T-helper 1 cell (primary cell): ENCODE measurements at regions not wholly inside any gene's neighbourhood (a gene's known extent, or its start where the extent isn't known, plus 50 kb on each side); places are given as distances from the start of the nearest gene placed in this dataset.

Experiments
- DNase-seq, 5 donors: peaks; one replicate each; pipeline ENCODE4 v3.0.0-alpha.2; 2012 to 2020

DNA sequence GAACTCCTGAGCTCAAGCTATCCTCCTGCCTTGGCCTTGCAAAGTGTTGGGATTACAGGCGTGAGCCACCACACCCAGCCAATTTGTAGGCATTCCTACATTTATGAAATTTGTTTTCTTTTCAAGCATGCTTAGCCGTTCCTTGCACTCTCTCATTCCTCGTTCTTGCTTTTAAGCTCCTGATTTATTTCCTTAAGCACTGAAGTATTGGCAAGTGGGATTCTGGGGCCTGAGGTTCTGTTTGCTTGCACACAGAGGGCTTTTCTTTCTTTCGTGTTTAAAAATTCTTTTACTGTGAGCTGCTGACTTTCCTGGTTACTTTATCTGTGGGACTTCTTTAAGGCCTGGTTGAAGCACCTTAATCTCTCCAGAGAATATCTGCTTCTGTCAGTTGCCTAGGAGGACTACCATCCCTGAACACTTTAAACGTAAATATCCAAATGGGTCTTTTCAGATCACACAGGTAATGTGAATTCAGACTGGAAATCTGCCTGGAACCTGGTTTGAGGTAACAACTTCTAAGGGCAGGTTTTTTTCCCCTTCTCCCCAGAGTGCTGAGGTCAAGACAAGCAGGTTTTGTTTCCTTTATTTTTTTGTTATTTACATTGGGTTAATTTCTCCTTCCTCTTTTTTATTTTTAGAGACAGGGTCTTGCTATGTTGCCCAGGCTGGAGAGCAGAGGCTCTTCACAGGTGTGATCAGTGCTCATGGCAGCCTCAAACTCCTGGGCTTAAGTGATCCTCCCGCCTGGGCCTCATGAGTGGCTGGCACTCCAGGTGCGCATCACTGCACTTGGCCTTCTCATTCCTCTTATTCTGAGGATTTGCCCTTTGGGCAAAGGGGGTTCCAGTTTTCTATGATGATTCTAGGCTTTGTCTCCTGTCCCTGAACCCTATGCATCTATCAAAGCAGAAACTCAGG, 102.9 kb downstream of the PFKFB3 start:
- no peak for DNase-seq

DNA sequence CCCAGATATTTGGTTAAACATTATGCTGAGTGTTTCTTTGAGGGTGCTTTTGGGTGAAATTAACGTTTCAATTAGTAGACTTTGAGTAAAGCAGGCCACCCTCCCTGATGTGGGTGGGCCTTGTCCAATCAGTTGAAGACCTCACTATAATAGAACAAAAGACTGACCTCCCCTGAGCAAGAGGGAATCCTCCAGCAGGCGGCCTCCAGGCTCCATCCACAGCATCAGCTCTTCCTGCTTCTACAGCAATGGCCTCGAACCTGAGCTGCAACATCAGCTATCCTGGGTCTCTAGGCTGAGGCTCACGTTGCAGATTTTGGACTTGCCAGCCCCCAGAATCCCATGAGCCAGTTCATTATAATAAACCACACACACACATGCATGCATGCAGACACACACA, 104.2 kb downstream of the PFKFB3 start:
- no peak for DNase-seq

DNA sequence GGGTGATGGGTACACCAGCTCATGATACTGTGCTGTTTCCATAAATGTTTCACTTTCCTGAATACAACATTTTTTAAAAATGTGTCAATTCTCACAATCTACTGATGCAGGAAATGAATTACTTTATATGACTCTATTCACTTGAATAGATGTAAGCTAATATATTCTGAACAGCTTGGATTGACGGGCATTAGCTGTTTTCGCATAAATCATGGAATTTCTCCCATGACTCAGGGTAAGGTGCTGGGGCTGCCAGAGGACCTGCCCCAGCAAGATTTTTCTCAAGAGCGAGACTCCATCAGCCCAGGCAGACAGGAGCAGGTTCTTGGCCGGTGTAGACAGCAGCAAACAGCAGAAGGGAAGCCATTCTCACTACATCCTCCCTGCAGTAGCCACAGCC, 107.1 kb downstream of the PFKFB3 start:
- DNase-seq: no peak

DNA sequence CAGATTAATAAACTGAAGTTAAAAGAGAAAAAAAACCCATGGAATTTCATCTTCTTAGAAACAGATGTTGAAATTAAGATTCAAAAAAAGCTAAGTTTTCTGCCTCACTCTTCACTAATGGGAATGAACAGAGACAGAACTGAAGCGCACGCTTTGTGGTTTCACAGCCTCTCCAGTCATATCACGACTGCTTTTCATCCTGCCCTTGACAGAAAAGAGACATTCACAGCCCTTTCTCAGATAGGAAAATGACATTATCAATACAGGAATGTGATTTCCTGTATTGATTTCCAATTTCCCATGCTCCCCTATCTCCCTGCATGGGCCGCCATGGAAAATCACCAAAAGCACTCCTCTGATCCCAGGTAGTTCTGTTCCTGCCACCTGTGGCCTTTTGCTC, 108.2 kb downstream of the PFKFB3 start:
- no peak for DNase-seq

DNA sequence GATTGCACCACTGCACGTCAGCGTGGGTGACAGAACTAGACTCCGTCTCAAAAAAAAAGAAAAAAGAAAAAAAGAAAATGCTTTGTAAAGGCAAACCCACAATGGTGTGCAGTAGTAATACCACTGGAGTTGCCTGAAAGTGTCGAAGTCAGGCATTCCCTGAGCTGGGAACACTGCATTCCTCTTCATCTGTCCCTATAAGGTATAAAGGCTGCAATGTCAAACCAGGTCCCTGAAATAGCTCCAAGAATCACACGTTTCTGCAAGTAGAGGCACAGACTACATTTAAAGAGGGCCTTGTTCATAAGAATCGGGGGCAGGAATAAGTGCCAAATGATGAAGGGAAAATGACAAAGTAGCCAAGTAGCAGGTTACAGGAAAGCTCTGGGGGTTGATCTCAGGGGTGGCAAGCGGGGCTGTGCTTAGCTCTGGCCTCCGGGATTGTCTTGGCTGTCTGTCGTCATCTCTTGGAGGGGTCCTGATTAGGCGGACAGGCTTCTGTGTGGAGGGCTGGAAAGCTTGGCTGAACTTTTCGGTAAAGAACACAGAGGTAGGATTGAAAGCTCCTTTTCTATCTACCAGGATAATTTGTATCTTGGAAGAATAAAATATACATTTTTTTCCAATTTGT, 109.1 kb downstream of the PFKFB3 start:
- DNase-seq: no peak

DNA sequence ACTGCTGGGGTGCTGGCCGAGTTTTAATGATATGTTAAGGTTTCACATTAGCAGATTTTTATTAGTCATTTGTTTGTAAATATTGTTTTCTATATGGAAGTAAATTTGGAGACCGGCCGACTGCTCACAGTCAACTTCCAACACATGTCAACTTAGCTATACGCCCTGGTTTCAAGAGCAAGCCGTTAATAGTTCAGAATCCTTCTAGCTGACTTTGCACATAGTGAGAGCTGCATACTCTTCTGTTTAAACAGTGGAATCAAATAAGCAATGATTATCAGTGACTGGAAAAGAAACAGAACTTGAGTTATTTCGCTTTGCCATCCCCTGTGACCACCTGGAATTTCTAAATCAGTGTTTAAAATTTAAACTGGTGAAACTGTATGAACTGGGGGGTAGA, 109.9 kb downstream of the PFKFB3 start:
- no peak for DNase-seq

DNA sequence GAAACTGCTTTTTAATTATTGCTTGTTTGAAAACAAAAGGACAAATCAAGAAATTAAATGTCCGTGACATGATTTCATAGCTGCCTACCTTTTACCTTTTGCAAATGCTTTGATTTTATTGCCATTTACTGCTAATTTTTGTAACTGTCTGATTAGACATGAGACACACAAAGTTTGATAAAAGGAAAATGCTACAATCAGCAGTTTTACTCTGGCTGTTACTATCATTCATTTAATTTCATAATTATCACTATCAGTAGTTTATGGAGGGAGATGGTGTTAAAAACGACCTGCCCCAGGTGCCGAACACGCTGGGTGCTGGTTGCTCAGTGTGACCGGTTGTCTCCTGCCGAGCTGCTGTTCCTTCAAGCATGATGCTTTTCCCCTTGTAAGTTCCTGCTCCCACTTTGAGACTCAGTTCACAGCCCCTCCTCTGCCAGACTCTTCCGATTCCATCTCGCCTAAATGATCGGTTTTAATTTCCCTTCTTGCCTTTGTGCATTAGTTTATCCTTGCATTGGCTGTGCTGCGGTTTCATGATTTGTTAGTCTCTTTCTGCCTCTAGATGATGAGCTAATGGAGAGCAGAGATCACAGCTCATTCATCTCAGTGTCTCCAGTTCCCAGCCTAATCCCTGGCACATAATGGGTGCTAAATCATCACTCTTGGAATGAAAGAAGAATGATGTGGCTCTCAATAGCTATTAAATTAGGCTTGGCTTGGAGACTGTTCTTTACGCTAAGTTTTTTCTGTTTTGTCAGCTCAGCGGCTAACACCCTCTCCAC, 110.6 kb downstream of the PFKFB3 start:
- DNase-seq: no peak

DNA sequence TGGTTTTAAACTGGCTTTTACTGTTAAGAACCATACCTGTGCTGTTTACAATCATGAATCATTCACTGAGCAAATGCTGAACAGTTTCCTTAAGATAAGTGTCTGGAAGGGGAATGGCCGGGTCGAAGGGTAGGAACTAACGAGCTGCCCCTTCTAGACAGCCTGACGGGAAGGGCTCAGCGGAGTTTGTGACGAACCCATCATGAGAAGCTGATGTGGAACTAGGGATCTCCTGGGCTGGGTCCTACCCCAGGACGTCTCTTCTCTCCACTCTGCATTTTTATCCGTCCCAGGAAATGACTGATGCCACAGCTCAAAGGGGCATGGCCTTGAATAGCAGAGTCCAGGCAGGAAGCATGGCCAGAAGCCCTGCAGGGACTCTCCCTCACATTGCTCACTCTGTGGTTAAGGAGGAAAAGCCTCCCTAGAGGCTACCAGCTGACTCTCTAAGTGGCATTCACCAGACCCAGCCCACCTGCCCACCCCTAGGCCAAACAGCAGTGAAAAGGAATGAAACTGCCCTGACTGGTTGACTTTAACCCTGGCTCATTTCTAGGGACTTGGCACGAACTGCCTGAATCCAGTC, 112.0 kb downstream of the PFKFB3 start:
- no peak for DNase-seq

DNA sequence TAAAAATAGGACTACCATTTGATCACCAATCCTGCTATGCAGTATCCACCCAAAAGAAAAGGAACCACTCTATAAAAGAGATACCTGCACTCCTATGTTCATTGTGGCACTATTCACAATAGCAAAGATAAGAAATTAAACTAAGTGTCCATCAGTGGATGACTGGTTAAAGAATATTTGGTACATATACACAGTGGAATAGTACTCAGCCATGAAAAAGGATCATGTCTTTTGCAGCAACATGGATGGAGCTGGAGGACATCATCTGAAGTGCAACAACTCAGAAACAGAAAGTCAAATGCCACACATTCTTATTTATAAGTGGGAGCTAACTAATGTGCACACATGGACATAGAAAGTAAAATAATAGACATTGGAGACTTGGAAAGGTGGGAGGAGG, 116.4 kb downstream of the PFKFB3 start:
- DNase-seq: no peak

DNA sequence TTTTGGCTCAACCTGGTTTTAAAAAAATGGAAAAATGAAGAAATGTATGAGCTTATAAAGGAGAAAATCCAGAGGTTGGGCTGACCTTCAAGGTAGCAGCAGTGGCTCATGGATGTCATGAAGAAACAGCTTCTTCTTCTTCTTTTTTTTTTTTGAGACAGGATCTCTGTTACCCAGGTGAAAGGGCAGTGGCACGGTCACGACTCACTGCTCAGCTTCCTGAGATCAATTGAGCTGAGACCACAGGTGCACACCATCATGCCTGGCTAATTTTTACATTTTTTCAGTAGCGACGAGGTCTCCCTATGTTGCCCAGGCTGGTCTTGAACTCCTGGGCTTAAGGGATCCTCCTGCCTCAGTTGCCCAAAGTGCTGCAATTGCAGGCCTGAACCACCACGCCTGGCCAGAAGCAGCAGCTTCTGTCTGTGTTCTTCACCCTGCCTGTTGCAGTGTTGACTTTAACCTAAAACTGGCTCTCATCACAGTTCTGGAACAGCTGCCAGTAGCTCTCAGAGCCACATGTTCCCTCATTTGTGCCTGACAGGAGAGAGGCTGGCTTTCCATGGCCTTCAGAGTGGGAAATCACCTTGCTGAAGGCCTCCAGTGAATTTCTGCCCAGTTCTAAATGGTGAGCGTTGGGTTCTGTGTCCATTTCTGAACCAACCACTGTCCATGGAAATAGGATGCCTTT, 117.7 kb downstream of the PFKFB3 start:
- no peak for DNase-seq

DNA sequence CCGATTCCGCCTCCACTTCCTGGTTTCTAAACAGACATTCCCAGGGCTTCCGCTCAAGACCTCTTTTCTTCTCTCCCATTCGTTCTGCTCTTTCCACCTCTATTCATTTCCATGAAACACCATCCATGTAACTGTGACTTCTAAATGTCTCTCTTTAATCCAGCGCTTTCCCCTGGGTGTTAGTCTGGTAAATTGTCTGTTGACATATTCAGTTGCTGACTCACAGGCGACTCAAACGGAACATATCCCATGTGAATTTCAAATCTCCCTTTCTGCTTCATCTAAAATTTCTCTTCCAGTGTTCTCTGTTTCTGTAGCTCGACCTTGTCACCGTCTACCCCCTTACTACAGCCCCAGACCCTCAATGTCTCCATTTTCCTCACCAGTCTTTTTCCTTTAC, 119.1 kb downstream of the PFKFB3 start:
- no peak for DNase-seq

DNA sequence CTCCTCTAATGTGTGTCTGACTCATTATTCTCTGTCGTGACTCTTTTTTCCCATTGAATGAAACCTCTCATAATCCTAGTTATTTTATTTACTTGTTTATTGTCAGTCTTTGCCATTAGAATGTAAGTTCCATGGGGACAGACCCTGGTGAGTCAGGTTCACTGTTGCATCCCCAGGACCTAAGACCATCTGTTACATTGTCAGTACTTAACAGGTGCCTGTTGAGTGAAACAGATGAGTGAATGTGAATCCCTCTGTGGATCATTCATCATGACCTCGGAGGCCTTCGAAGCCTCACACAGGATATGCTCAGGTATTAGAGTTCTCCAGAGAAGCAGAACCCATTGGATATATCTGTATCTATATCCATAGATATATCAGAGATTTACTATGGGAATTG, 120.1 kb downstream of the PFKFB3 start:
- DNase-seq: no peak

DNA sequence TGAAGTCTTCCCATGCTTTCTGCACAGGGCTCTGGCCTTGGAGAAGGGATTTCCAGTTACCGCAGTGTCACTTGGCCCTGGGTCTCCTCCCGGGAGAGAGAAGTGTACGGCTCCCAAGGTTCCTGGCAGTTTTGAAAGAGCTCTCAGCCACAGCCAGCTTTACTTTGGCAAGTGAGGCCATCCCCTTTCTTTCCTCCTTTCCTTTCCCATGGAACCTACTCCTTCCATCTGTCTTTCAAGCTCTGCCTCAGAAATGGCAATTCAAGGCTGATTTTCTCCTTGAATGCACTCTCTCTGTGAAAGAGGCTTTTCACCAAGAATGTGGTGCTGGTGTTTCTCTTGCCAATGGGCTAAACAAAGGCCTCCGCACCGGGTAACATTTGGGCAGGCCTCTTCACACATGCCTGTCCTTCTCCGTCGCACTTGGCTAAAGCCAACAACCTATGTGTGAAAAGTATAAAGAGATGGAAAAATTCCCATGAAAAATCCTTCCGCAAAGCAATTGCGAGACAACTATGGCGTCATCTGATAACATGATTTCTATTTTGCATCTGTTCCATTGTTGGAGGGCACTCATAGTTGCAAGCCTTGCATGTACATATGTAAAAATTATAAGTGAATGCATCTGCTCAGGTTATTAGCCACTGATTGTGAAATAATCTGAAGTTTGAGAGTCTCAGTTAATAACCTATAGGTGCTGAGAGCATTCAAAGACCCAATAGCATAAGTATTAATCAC, 125.4 kb downstream of the PFKFB3 start:
- DNase-seq: no peak

DNA sequence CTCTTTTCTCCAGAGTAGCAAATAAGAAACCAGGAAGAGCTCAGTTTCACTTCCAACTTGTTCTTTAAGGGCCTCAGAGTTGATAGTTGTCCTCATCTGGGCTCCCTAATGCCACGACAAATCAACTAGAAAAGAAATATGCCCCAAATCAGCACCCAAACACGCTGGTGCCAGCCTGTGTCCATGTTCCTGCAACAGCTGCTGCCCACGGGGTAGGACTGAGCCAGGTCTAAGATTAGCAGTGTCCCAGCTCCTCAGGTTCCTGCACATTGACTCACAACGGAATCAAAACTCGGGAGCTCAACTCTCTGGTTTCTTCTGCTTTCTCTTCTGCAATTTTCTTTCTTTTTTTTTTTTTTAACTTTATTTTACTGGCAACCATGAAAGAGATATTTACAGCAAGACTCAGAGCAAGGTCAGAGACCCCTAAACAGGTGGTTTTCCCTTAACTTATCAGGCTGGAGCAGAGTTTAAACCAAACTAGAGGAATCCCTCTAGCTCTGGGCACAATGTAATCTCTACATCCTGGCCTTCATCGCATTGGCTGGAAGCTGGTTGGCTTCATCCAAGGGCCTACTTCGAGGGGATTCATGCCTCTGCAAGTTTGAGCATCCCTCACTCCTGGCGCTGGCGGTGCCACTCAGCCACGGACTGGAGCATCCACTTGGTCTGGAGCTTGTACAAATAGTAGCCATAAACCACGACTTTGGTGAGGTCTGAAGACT, 126.1 kb downstream of the PFKFB3 start:
- no peak for DNase-seq

DNA sequence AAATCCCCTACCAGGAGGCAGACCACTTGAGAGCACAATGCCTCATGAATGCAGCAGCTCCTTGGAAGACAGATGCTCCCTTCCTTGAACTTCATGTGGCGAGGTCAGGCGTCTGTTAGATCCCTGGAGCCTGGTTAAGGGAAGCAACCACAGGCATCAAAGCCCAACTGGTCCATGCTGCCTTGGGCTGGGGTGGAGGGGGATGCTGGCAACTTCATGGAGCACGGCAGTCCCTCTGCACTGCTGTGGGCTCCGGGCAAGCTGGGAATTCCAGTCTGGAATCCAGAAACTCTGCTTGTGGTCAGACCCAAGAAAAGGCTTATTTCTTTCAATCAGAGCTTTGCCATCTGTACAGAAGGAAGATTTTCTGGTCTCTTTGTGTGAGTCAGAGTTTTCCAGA, 130.4 kb downstream of the PFKFB3 start:
- no peak for DNase-seq

DNA sequence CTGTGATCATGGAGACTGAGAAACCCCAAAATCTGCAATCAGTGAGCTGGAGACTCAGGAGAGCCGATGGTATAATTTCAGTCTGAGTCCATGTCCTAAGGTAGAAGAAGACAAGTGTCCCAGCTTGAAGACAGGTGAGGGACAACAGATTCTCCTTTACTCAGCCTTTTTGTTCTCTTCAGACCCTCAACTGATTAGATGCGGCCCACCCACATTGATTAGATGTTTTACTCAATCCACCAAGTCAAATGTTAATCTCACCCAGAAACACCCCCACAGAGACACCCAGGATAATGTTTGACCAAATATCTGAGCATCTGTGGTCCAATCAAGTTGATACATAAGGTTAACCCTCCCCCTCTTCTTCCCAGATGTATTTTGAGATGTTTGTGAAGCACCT, 131.2 kb downstream of the PFKFB3 start:
- no peak for DNase-seq

DNA sequence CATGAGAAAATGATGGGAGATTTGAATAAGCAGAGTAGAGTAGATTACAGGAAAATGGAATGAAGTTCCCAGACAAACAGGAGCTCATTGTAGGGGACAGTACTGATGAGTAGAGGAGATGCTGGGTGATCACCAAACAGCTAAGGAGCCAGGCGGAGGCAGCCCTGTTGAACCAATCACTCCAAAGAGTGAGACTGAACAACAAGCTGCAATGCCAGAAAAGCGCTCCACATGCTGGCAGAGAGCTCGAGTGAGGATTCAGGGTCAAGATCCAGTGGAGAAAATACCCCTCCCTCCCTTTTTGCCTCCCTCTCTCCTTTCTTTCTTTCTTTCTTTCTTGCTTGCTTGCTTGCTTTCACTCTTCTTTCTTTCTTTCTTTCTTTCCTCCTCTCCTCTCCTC, 133.3 kb downstream of the PFKFB3 start:
- DNase-seq: no peak

DNA sequence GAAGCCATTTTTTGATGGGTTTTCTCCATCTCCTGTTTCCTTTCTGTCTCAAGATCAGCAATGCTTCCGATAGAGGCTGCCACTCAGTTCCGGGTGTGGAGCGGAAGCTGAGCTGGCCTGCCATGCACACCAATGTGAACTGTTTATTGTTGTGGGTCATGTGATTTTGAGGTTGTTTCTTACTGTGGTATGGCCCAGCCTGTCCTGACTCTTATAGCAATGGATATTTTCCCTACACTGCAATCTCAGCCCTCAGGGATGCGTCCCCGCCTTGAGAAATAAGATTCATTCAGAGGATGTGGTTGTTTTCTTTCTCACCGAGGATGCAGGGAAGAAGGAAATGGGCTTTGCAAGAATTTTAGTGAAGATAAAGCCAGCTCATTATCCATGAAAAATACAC, 134.7 kb downstream of the PFKFB3 start:
- DNase-seq: no peak

DNA sequence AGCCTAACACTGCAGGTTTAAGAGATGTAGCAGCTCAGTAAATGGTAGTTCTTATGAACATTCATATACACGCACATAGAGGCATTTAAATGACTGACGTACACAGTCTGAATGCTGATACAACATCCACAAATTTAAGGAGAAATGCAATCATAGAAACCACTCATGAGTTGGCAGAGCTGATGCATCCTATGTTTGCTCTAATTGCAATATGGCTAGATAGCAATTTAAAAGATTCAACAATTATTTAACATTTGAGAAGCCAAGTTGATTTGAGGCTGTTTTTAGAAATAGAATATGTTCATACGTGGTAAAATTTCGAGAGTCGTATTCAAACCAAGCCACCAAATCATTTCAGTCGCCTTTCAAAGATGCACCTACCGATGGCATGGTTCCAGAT, 135.6 kb downstream of the PFKFB3 start:
- DNase-seq: no peak

DNA sequence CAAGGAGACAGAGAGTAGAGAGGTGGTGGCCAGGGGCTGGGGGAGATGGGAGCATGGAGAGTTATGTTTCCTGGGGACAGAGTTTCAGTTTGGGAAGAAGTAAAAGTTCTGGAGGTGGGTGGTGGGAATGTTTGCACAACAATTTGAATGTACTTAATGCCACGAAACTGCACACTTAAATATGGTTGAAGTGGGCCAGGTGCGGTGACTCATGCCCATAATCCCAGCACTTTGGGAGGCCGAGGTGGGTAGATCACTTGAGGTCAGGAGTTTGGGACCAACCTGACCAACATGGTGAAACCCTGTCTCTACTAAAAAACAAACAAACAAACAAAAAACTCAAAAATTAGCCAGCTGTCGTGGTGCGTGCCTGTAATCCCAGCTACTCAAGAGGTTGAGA, 137.2 kb downstream of the PFKFB3 start:
- no peak for DNase-seq

DNA sequence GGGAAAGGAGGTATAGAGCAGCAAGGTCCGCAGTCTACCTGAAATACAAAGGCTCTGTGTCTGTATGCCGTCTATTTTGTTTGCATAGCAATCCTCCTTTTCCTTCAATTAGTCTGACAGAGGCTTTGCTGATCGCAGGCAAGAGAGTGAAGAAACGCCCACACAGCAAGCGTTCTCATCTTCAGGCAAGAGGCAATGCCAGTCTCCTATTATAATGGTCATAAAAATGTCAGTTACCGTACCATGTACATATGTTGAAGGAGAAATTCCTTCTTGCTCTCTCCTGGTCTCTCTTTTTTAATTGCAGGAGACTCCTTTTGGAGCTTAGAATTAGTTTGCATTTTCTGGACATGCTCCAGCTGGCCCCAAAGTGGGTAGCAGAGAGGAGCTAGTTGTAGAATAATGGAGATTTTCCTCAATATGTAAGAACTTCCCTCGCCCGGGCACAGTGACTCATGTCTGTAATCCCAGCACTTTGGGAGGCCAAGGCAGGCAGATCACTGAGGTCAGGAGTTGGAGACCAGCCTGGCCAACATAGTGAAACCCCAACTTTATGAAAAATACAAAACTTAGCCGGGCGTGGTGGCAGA, 139.5 kb downstream of the PFKFB3 start:
- no peak for DNase-seq
